Dermis microvascular lymphatic vessel endothelial cell (primary cell): ENCODE measurements at regions not wholly inside any gene's neighbourhood (a gene's known extent, or its start where the extent isn't known, plus 50 kb on each side); places are given as distances from the start of the nearest gene placed in this dataset.
A peak's percentile ranks its signal among the peaks of the same experiment; 100 is the strongest.

Experiments
- DNase-seq, 2 donors: peaks; one replicate each; pipeline versions ENCODE4 v3.0.0 to v3.0.0-alpha.2; 2010; ENCODE audit warnings: low read depth in 2 of 2

- peak in 1 of 2 donors; percentile 51 for DNase-seq
Observed at GRCh38 chr7:116417593-116418345, 81.8 kb upstream of the CAV2 start.

- no peak for DNase-seq
Observed at GRCh38 chr7:116418524-116418923, 81.0 kb upstream of the CAV2 start.

- DNase-seq: no peak
Observed at GRCh38 chr7:116420003-116420402, 79.5 kb upstream of the CAV2 start.

- no peak for DNase-seq
Observed at GRCh38 chr7:116421298-116421697, 78.2 kb upstream of the CAV2 start.

GRCh38 chr7:116422683-116423082 is 76.9 kb upstream of the CAV2 start:
- DNase-seq: no peak

- no peak for DNase-seq
Observed at GRCh38 chr7:116423499-116423898, 76.0 kb upstream of the CAV2 start.

GRCh38 chr7:116425647-116426209 is 73.8 kb upstream of the CAV2 start:
- no peak for DNase-seq

GRCh38 chr7:116426428-116427156 is 72.9 kb upstream of the CAV2 start:
- DNase-seq: peak; percentile 86 to 97

- DNase-seq: no peak
Observed at GRCh38 chr7:116429986-116430619, 69.4 kb upstream of the CAV2 start.

GRCh38 chr7:116431787-116432526 is 67.6 kb upstream of the CAV2 start:
- DNase-seq: no peak

- DNase-seq: no peak
Observed at GRCh38 chr7:116432527-116432916, 67.0 kb upstream of the CAV2 start.

GRCh38 chr7:116433246-116433645 is 66.3 kb upstream of the CAV2 start:
- DNase-seq: no peak

- DNase-seq: peak in 1 of 2 donors; percentile 25
Observed at GRCh38 chr7:116434820-116435341, 64.7 kb upstream of the CAV2 start.

- no peak for DNase-seq
Observed at GRCh38 chr7:116436305-116436826, 63.2 kb upstream of the CAV2 start.

- DNase-seq: peak in 1 of 2 donors; percentile 50
Observed at GRCh38 chr7:116438267-116438666, 61.3 kb upstream of the CAV2 start.

GRCh38 chr7:116439005-116439404 is 60.5 kb upstream of the CAV2 start:
- DNase-seq: no peak

- no peak for DNase-seq
Observed at GRCh38 chr7:116439841-116440549, 59.5 kb upstream of the CAV2 start.

- DNase-seq: peak; percentile 88 to 93
Observed at GRCh38 chr7:116441534-116441933, 58.0 kb upstream of the CAV2 start.

- DNase-seq: peak; percentile 96 to 98
Observed at GRCh38 chr7:116443101-116443523, 56.4 kb upstream of the CAV2 start.

- DNase-seq: peak in 1 of 2 donors; percentile 67
Observed at GRCh38 chr7:116443646-116444045, 55.9 kb upstream of the CAV2 start.
